Neural progenitor cell (in vitro differentiated cells): ENCODE measurements at regions not wholly inside any gene's neighbourhood (a gene's known extent, or its start where the extent isn't known, plus 50 kb on each side); places are given as distances from the start of the nearest gene placed in this dataset.

ENCODE experiments used
- DNase-seq: peaks from one replicate; pipeline ENCODE4 v3.0.0-alpha.2; 2016; ENCODE audit warnings: low spot score
- H2AFZ ChIP-seq: fragments of 200-600 bp; sonication (generic); replicated peaks from 2 replicates; pipeline ENCODE4 v1.6.1; 2016; ENCODE audit warnings: antibody characterized with exemption
- H3F3A ChIP-seq: fragments of 200-600 bp; sonication (generic); 2 replicates; pipeline ENCODE4 v1.6.1; 2016; ENCODE audit warnings: antibody characterized with exemption, low read depth
- H3K27ac ChIP-seq: fragments of 200-600 bp; sonication (generic); 2 replicates; pipeline ENCODE4 v1.5.1; 2016; ENCODE audit warnings: mild to moderate bottlenecking
- H3K27me3 ChIP-seq: fragments of 200-600 bp; sonication (generic); 2 replicates; pipeline ENCODE4 v1.6.1; 2016; ENCODE audit warnings: mild to moderate bottlenecking, moderate library complexity
- H3K36me3 ChIP-seq: fragments of 200-600 bp; sonication (generic); 2 replicates; pipeline ENCODE4 v1.5.1; 2016
- H3K4me1 ChIP-seq: fragments of 200-600 bp; sonication (generic); 2 replicates; pipeline ENCODE4 v1.6.1; 2016; ENCODE audit warnings: mixed run types
- H3K4me2 ChIP-seq: fragments of 200-600 bp; sonication (generic); 2 replicates; pipeline ENCODE4 v1.6.1; 2016
- H3K4me3 ChIP-seq: fragments of 200-600 bp; sonication (generic); 2 replicates; pipeline ENCODE4 v1.5.1; 2016
- H3K79me2 ChIP-seq: fragments of 200-600 bp; sonication (generic); 2 replicates; pipeline ENCODE4 v1.6.1; 2016; ENCODE audit warnings: low read depth
- H3K9ac ChIP-seq: fragments of 200-600 bp; sonication (generic); 2 replicates; pipeline ENCODE4 v1.6.1; 2016
- H3K9me3 ChIP-seq: fragments of 200-600 bp; sonication (generic); 2 replicates; pipeline ENCODE4 v1.5.1; 2016; ENCODE audit warnings: low read depth
- H4K20me1 ChIP-seq: fragments of 200-600 bp; sonication (generic); 2 replicates; pipeline ENCODE4 v1.6.1; 2016; ENCODE audit warnings: low read depth
- H3K27ac Mint-ChIP-seq: 3 replicates; pipeline ENCODE4 v1.8.0; 2021; ENCODE audit warnings: mixed read lengths
- H3K27me3 Mint-ChIP-seq: 2 replicates; pipeline ENCODE4 v1.8.0; 2022; ENCODE audit warnings: low read depth, mild to moderate bottlenecking, inconsistent platforms, moderate library complexity, mixed read lengths; ENCODE audit not compliant: insufficient read depth
- H3K36me3 Mint-ChIP-seq: 3 replicates; pipeline ENCODE4 v1.8.0; 2021; ENCODE audit warnings: mixed read lengths
- H3K4me1 Mint-ChIP-seq: 3 replicates; pipeline ENCODE4 v1.8.0; 2021; ENCODE audit warnings: mixed read lengths
- H3K4me3 Mint-ChIP-seq: 3 replicates; pipeline ENCODE4 v1.8.0; 2021; ENCODE audit warnings: mild to moderate bottlenecking, moderate library complexity, mixed read lengths
- H3K9me3 Mint-ChIP-seq: 3 replicates; pipeline ENCODE4 v1.8.0; 2020; ENCODE audit warnings: mixed read lengths
- CTCF ChIP-seq: fragments of 200-600 bp; sonication (generic); IDR thresholded peaks from 2 replicates; pipeline ENCODE4 v1.5.1; 2017; ENCODE audit warnings: antibody characterized with exemption, mild to moderate bottlenecking
- EZH2 ChIP-seq: fragments of 200-600 bp; sonication (generic); IDR thresholded peaks from 2 replicates; pipeline ENCODE4 v1.6.1; 2017; ENCODE audit warnings: antibody characterized with exemption, mild to moderate bottlenecking, moderate library complexity
- EZH2phosphoT487 ChIP-seq: fragments of 200-600 bp; sonication (generic); IDR thresholded peaks from 2 replicates; pipeline ENCODE4 v1.6.1; 2017; ENCODE audit warnings: antibody characterized with exemption

- Histone ChIP-seq H3K9me3 (no peaks in the 10 kb centered on the region), H3K27ac (no peak overlapping the region), H3K36me3 (no peaks in the 10 kb centered on the region), H3K9ac (no peak overlapping the region), H3F3A (no peaks in the 10 kb centered on the region), H2AFZ (no peak overlapping the region), H3K27me3 (no peaks in the 10 kb centered on the region), H3K4me2 (no peak overlapping the region), H3K4me1 (no peaks in the 10 kb centered on the region), H4K20me1 (no peaks in the 10 kb centered on the region), H3K4me3 (no peak overlapping the region), H3K79me2 (no peaks in the 10 kb centered on the region)
- Mint-ChIP-seq H3K9me3 (peaks cover 2% of the 10 kb centered on the region), H3K4me3 (no peak overlapping the region), H3K27ac (no peak overlapping the region), H3K36me3 (peaks cover 1% of the 10 kb centered on the region), H3K27me3 (peaks cover 3% of the 10 kb centered on the region), H3K4me1 (peaks cover 12% of the 10 kb centered on the region)
- no peak for DNase-seq
- TF ChIP-seq EZH2 = no peak
- TF ChIP-seq CTCF = no peak
- no peak for TF ChIP-seq EZH2phosphoT487
Measured at GRCh38 chr16:80309178-80309577, 231.6 kb upstream of the DYNLRB2 start.

- H3F3A ChIP-seq = no peaks in the 10 kb centered on the region
- no peak for TF ChIP-seq EZH2phosphoT487
- H3K4me1 ChIP-seq = peaks cover 3% of the 10 kb centered on the region
- no peaks in the 10 kb centered on the region for H3K79me2 ChIP-seq
- H3K36me3 ChIP-seq = no peaks in the 10 kb centered on the region
- no peak for DNase-seq
- peaks cover 2% of the 10 kb centered on the region for H3K9me3 Mint-ChIP-seq
- H3K4me2 ChIP-seq = no peak overlapping the region
- H3K4me3 ChIP-seq = no peak overlapping the region
- no peak overlapping the region for H3K27ac ChIP-seq
- no peaks in the 10 kb centered on the region for H3K36me3 Mint-ChIP-seq
- no peaks in the 10 kb centered on the region for H3K27me3 ChIP-seq
- peaks cover 23% of the 10 kb centered on the region for H3K4me1 Mint-ChIP-seq
- H3K4me3 Mint-ChIP-seq = no peak overlapping the region
- H3K27ac Mint-ChIP-seq = no peak overlapping the region
- H3K9ac ChIP-seq = no peak overlapping the region
- no peaks in the 10 kb centered on the region for H3K9me3 ChIP-seq
- H4K20me1 ChIP-seq = no peaks in the 10 kb centered on the region
- no peak overlapping the region for H2AFZ ChIP-seq
- peaks cover 5% of the 10 kb centered on the region for H3K27me3 Mint-ChIP-seq
Measured at GRCh38 chr16:80305410-80305809, 235.4 kb upstream of the DYNLRB2 start.

- H3K27me3 Mint-ChIP-seq = peaks cover 5% of the 10 kb centered on the region
- DNase-seq = no peak
- H3K36me3 ChIP-seq = no peaks in the 10 kb centered on the region
- no peak overlapping the region for H3K4me3 Mint-ChIP-seq
- no peaks in the 10 kb centered on the region for H3K27me3 ChIP-seq
- no peak overlapping the region for H3K27ac ChIP-seq
- H4K20me1 ChIP-seq = no peaks in the 10 kb centered on the region
- no peak overlapping the region for H2AFZ ChIP-seq
- H3K4me2 ChIP-seq = no peak overlapping the region
- no peaks in the 10 kb centered on the region for H3K79me2 ChIP-seq
- no peaks in the 10 kb centered on the region for H3F3A ChIP-seq
- H3K4me1 ChIP-seq = peaks cover 3% of the 10 kb centered on the region
- H3K4me3 ChIP-seq = no peak overlapping the region
- no peaks in the 10 kb centered on the region for H3K36me3 Mint-ChIP-seq
- no peak overlapping the region for H3K27ac Mint-ChIP-seq
- no peaks in the 10 kb centered on the region for H3K9me3 ChIP-seq
- H3K9me3 Mint-ChIP-seq = no peaks in the 10 kb centered on the region
- TF ChIP-seq CTCF (no peak), EZH2 (no peak), EZH2phosphoT487 (no peak)
- peaks cover 23% of the 10 kb centered on the region for H3K4me1 Mint-ChIP-seq
- no peak overlapping the region for H3K9ac ChIP-seq
Measured at GRCh38 chr16:80303691-80304090, 237.1 kb upstream of the DYNLRB2 start.

- peaks cover 28% of the 10 kb centered on the region for H3K4me1 Mint-ChIP-seq
Measured at GRCh38 chr16:80300876-80301275, 239.9 kb upstream of the DYNLRB2 start.

More at GRCh38 chr16:80300876-80301275, 239.9 kb upstream of the DYNLRB2 start:
- no peaks in the 10 kb centered on the region for H3F3A ChIP-seq
- Mint-ChIP-seq H3K27me3 (peaks cover 5% of the 10 kb centered on the region), H3K27ac (no peak overlapping the region), H3K36me3 (no peaks in the 10 kb centered on the region), H3K4me3 (no peak overlapping the region), H3K9me3 (no peaks in the 10 kb centered on the region)
- no peak for DNase-seq
- H3K4me1 ChIP-seq = peaks cover 3% of the 10 kb centered on the region
- no peaks in the 10 kb centered on the region for H3K79me2 ChIP-seq
- H4K20me1 ChIP-seq = no peaks in the 10 kb centered on the region
- no peak for TF ChIP-seq EZH2phosphoT487
- TF ChIP-seq EZH2 = no peak
- no peak for TF ChIP-seq CTCF
- no peaks in the 10 kb centered on the region for H3K27me3 ChIP-seq
- H2AFZ ChIP-seq = no peak overlapping the region
- H3K4me3 ChIP-seq = no peak overlapping the region
- H3K4me2 ChIP-seq = no peak overlapping the region
- no peak overlapping the region for H3K9ac ChIP-seq
- no peaks in the 10 kb centered on the region for H3K36me3 ChIP-seq
- no peaks in the 10 kb centered on the region for H3K9me3 ChIP-seq
- H3K27ac ChIP-seq = no peak overlapping the region
